ENCODE measurements at regions not wholly inside any gene's neighbourhood (a gene's known extent, or its start where the extent isn't known, plus 50 kb on each side); places are given as distances from the start of the nearest gene placed in this dataset.
"Not testable (repeated sequence)": the region's sequence is repeated elsewhere in the genome, so short reads cannot be mapped to it uniquely, and the experiment has no call there.

- 80% methylated on average over 2 of the region's 4 CpGs for WGBS (ENCODE audit: insufficient coverage)
Observed at GRCh38 chr16:63416712-63417111, 1380.5 kb upstream of the CDH8 start.

DNA sequence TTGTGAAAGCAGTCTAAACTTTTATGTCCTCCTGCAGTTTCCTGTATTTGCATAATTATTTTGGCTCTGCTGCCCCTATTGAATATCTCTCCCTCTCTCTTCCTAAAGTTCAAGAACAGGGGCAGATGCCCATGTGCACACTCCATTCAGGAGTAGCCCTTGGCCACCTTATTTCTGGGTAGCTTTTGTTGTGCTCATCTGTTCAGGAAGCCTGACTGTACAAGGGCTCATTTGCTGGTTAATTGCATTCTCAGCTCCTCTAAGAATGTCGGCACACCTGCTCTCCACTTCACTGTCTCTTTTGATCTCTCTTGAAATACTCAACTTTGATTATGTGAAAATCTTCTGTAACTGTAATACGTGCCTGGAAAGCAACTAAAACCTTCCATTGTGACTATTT, 1378.8 kb upstream of the CDH8 start:
- peaks cover 7% of the 10 kb centered on the region for H3K36me3 Mint-ChIP-seq
- H3K9me3 ChIP-seq (ENCODE audit: control insufficient read depth, insufficient read depth, low read length), result no peaks in the 10 kb centered on the region
- TF ChIP-seq, protein P1, sequence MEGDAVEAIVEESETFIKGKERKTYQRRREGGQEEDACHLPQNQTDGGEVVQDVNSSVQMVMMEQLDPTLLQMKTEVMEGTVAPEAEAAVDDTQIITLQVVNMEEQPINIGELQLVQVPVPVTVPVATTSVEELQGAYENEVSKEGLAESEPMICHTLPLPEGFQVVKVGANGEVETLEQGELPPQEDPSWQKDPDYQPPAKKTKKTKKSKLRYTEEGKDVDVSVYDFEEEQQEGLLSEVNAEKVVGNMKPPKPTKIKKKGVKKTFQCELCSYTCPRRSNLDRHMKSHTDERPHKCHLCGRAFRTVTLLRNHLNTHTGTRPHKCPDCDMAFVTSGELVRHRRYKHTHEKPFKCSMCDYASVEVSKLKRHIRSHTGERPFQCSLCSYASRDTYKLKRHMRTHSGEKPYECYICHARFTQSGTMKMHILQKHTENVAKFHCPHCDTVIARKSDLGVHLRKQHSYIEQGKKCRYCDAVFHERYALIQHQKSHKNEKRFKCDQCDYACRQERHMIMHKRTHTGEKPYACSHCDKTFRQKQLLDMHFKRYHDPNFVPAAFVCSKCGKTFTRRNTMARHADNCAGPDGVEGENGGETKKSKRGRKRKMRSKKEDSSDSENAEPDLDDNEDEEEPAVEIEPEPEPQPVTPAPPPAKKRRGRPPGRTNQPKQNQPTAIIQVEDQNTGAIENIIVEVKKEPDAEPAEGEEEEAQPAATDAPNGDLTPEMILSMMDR (IDR thresholded peaks at IDR 0.05), result no peak
- 69% methylated on average over 2 of the region's 2 CpGs for WGBS (ENCODE audit: insufficient coverage)
- no peaks in the 10 kb centered on the region for H3K36me3 ChIP-seq (ENCODE audit: control insufficient read depth, insufficient read depth, low read length)
- intact Hi-C loops (cut with micrococcal nuclease), result no loop called here
- no peaks in the 10 kb centered on the region for H3K4me1 ChIP-seq (ENCODE audit: control insufficient read depth, insufficient read depth, low read length)
- no peak overlapping the region for H3K4me3 ChIP-seq (ENCODE audit: low read length)
- H3K9me3 Mint-ChIP-seq, result peaks cover 8% of the 10 kb centered on the region in 2 donors
- H3K27ac ChIP-seq (ENCODE audit: low read length), result no peak overlapping the region
- no peaks in the 10 kb centered on the region for H3K4me1 Mint-ChIP-seq
- H3K4me3 Mint-ChIP-seq, result no peak overlapping the region
- no peaks in the 10 kb centered on the region for H3K27me3 Mint-ChIP-seq (ENCODE audit: low read depth in 2 of 2)
- ATAC-seq (no peak), DNase-seq (no peak)
- no peaks in the 10 kb centered on the region for H3K27me3 ChIP-seq (ENCODE audit: control insufficient read depth, insufficient read depth, low read length)
- H3K27ac Mint-ChIP-seq, result no peak overlapping the region

More at GRCh38 chr16:63416712-63417111, 1380.5 kb upstream of the CDH8 start:
- Mint-ChIP-seq H3K27ac (no peak overlapping the region), H3K36me3 (peaks cover 7% of the 10 kb centered on the region), H3K4me1 (no peaks in the 10 kb centered on the region), H3K4me3 (no peak overlapping the region), H3K27me3 (ENCODE audit: low read depth in 2 of 2) (no peaks in the 10 kb centered on the region), H3K9me3 (peaks cover 8% of the 10 kb centered on the region in 2 donors)
- no peak overlapping the region for H3K27ac ChIP-seq (ENCODE audit: low read length)
- no peaks in the 10 kb centered on the region for H3K4me1 ChIP-seq (ENCODE audit: control insufficient read depth, insufficient read depth, low read length)
- ATAC-seq, result no peak
- H3K4me3 ChIP-seq (ENCODE audit: low read length), result no peak overlapping the region
- no peaks in the 10 kb centered on the region for H3K36me3 ChIP-seq (ENCODE audit: control insufficient read depth, insufficient read depth, low read length)
- no peaks in the 10 kb centered on the region for H3K9me3 ChIP-seq (ENCODE audit: control insufficient read depth, insufficient read depth, low read length)
- no peaks in the 10 kb centered on the region for H3K27me3 ChIP-seq (ENCODE audit: control insufficient read depth, insufficient read depth, low read length)
- intact Hi-C loops (cut with micrococcal nuclease), result no loop called here
- TF ChIP-seq, protein P1 (IDR thresholded peaks at IDR 0.05), result no peak
- no peak for DNase-seq

- no peak overlapping the region for H3K4me3 ChIP-seq (ENCODE audit: low read length)
- intact Hi-C loops (cut with micrococcal nuclease), result no loop called here
- Mint-ChIP-seq H3K27me3 (ENCODE audit: low read depth in 2 of 2) (no peaks in the 10 kb centered on the region), H3K4me1 (no peaks in the 10 kb centered on the region), H3K27ac (no peak overlapping the region), H3K9me3 (peaks cover 7 to 11% of the 10 kb centered on the region in 2 donors), H3K4me3 (no peak overlapping the region), H3K36me3 (no peaks in the 10 kb centered on the region)
- H3K27ac ChIP-seq (ENCODE audit: low read length), result no peak overlapping the region
- ATAC-seq (no peak), DNase-seq (no peak)
- no peaks in the 10 kb centered on the region for H3K27me3 ChIP-seq (ENCODE audit: control insufficient read depth, insufficient read depth, low read length)
- TF ChIP-seq, protein P1 (IDR thresholded peaks at IDR 0.05), result no peak
- WGBS (ENCODE audit: insufficient coverage), result 100% methylated on average over 1 of the region's 1 CpG
- no peaks in the 10 kb centered on the region for H3K36me3 ChIP-seq (ENCODE audit: control insufficient read depth, insufficient read depth, low read length)
- H3K9me3 ChIP-seq (ENCODE audit: control insufficient read depth, insufficient read depth, low read length), result no peaks in the 10 kb centered on the region
- H3K4me1 ChIP-seq (ENCODE audit: control insufficient read depth, insufficient read depth, low read length), result no peaks in the 10 kb centered on the region
Observed at GRCh38 chr16:63410594-63410993, 1374.4 kb upstream of the CDH8 start.

DNA sequence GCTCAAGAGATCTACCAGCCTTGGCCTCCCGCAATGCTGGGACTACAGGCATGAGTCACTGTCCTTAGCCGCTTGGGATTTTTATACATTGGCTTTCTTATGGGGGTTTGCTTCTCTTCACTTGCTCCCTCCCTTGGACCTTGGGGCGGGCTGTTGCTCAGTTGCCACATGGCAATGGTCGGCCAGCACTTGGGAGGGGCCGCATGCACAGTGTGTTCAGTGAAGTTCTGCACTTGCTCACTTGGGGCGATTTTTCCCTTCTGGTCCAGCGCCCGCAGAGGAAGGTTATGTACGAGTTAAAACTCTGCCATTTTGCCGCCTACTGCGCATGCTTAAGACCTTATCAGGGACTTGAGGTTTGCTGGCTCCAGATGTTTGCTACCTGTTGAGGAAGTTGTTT, 1367.6 kb upstream of the CDH8 start:
- Histone ChIP-seq H3K27ac (ENCODE audit: low read length) (no peak overlapping the region), H3K9me3 (ENCODE audit: control insufficient read depth, insufficient read depth, low read length) (peaks cover 2% of the 10 kb centered on the region), H3K27me3 (ENCODE audit: control insufficient read depth, insufficient read depth, low read length) (no peaks in the 10 kb centered on the region), H3K4me3 (ENCODE audit: low read length) (no peak overlapping the region), H3K4me1 (ENCODE audit: control insufficient read depth, insufficient read depth, low read length) (no peaks in the 10 kb centered on the region), H3K36me3 (ENCODE audit: control insufficient read depth, insufficient read depth, low read length) (no peaks in the 10 kb centered on the region)
- H3K4me3 Mint-ChIP-seq, result no peak overlapping the region
- DNase-seq (no peak), ATAC-seq (no peak)
- H3K36me3 Mint-ChIP-seq, result no peaks in the 10 kb centered on the region
- intact Hi-C loops (cut with micrococcal nuclease), result no loop called here
- TF ChIP-seq, protein P1 (IDR thresholded peaks at IDR 0.05), result no peak
- H3K4me1 Mint-ChIP-seq, result no peaks in the 10 kb centered on the region
- no peaks in the 10 kb centered on the region for H3K27me3 Mint-ChIP-seq (ENCODE audit: low read depth in 2 of 2)
- WGBS (ENCODE audit: insufficient coverage), result 97% methylated on average over 11 of the region's 11 CpGs
- H3K27ac Mint-ChIP-seq, result no peak overlapping the region
- peaks cover 10 to 14% of the 10 kb centered on the region in 2 donors for H3K9me3 Mint-ChIP-seq

GRCh38 chr16:63388277-63388676, 1352.0 kb upstream of the CDH8 start:
- 93% methylated on average over 18 of the region's 18 CpGs for whole genome bisulfite sequencing (ENCODE audit: insufficient coverage)
- H3K36me3 ChIP-seq (ENCODE audit: control insufficient read depth, insufficient read depth, low read length); DNase-seq: not testable (repeated sequence)

More at GRCh38 chr16:63388277-63388676, 1352.0 kb upstream of the CDH8 start:
- H3K27me3 ChIP-seq (ENCODE audit: control insufficient read depth, insufficient read depth, low read length); H3K27ac ChIP-seq (ENCODE audit: low read length); H3K4me1 ChIP-seq (ENCODE audit: control insufficient read depth, insufficient read depth, low read length); H3K27ac Mint-ChIP-seq; H3K27me3 Mint-ChIP-seq (ENCODE audit: low read depth in 2 of 2); H3K4me1 Mint-ChIP-seq; H3K4me3 Mint-ChIP-seq; H3K9me3 ChIP-seq (ENCODE audit: control insufficient read depth, insufficient read depth, low read length); H3K4me3 ChIP-seq (ENCODE audit: low read length); H3K9me3 Mint-ChIP-seq; ATAC-seq; H3K36me3 Mint-ChIP-seq; intact Hi-C loops (cut with micrococcal nuclease): not testable (repeated sequence)

Data from natural killer cell (primary cell).